ENCODE measurements at regions not wholly inside any gene's neighbourhood (a gene's known extent, or its start where the extent isn't known, plus 50 kb on each side); places are given as distances from the start of the nearest gene placed in this dataset.

DNA sequence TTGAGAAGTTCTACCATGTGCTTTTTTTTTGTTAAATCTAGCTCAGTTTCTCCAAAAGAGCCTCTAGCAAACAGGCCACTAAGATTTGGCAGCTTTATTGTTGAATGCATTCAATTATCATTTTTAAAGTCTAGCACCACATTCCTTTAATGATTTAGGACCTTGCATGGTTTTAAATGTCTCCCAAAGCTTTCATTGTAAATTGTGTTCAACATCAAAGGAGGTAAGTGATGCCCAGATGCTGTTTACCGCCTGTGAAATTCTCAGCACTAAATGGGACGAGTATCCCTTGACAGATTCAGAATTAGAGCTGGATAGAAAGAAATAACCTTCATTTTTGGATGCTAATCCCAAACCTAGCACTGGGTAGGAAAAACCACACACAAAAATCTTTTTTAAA, 112.1 kb upstream of the FAM204A start:
- Histone ChIP-seq H3K9me3 (ENCODE audit: control insufficient read depth, insufficient read depth, low read length) (no peaks in the 10 kb centered on the region), H3K27me3 (ENCODE audit: control insufficient read depth, insufficient read depth, low read length) (peaks cover 6% of the 10 kb centered on the region), H3K4me1 (ENCODE audit: control insufficient read depth, insufficient read depth, low read length) (no peaks in the 10 kb centered on the region), H3K27ac (ENCODE audit: low read length) (no peak overlapping the region), H3K36me3 (ENCODE audit: control insufficient read depth, insufficient read depth, low read length) (no peaks in the 10 kb centered on the region), H3K4me3 (ENCODE audit: low read length) (no peak overlapping the region)
- H3K27ac Mint-ChIP-seq, result no peak overlapping the region
- H3K36me3 Mint-ChIP-seq, result peaks cover 7% of the 10 kb centered on the region
- H3K27me3 Mint-ChIP-seq (ENCODE audit: low read depth in 2 of 2), result peaks cover 13 to 32% of the 10 kb centered on the region in 2 donors
- DNase-seq (no peak), ATAC-seq (no peak)
- H3K9me3 Mint-ChIP-seq, result peaks cover 2 to 3% of the 10 kb centered on the region in 2 donors
- intact Hi-C loops (cut with micrococcal nuclease), result no loop called here
- TF ChIP-seq, protein P1, sequence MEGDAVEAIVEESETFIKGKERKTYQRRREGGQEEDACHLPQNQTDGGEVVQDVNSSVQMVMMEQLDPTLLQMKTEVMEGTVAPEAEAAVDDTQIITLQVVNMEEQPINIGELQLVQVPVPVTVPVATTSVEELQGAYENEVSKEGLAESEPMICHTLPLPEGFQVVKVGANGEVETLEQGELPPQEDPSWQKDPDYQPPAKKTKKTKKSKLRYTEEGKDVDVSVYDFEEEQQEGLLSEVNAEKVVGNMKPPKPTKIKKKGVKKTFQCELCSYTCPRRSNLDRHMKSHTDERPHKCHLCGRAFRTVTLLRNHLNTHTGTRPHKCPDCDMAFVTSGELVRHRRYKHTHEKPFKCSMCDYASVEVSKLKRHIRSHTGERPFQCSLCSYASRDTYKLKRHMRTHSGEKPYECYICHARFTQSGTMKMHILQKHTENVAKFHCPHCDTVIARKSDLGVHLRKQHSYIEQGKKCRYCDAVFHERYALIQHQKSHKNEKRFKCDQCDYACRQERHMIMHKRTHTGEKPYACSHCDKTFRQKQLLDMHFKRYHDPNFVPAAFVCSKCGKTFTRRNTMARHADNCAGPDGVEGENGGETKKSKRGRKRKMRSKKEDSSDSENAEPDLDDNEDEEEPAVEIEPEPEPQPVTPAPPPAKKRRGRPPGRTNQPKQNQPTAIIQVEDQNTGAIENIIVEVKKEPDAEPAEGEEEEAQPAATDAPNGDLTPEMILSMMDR (IDR thresholded peaks at IDR 0.05), result no peak
- H3K4me3 Mint-ChIP-seq, result no peak overlapping the region
- H3K4me1 Mint-ChIP-seq, result peaks cover 0 to under 1% of the 10 kb centered on the region in 2 donors
- WGBS (ENCODE audit: insufficient coverage), result 75% methylated on average over 2 of the region's 2 CpGs

DNA sequence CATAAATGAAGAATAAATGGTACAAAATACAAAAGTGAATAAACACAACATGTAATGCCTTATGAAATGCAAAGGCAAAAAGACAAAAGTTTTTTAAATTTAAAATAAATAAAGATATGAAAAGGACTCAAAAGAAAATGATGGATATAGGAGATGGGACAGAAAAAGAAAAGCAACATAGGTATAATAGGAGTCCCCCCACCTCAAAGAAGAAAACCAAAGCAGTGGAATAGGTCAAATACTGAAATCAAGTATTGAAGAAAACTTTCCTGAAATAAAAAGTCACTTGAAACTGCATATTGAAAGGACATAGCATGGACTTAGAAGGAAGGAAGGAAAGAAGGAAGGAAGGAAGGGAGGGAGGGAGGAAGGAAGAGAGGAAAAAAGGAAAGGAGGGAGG, 110.0 kb upstream of the FAM204A start:
- Histone ChIP-seq H3K4me1 (ENCODE audit: control insufficient read depth, insufficient read depth, low read length) (no peaks in the 10 kb centered on the region), H3K36me3 (ENCODE audit: control insufficient read depth, insufficient read depth, low read length) (no peaks in the 10 kb centered on the region), H3K4me3 (ENCODE audit: low read length) (no peak overlapping the region), H3K27ac (ENCODE audit: low read length) (no peak overlapping the region), H3K9me3 (ENCODE audit: control insufficient read depth, insufficient read depth, low read length) (no peaks in the 10 kb centered on the region), H3K27me3 (ENCODE audit: control insufficient read depth, insufficient read depth, low read length) (no peaks in the 10 kb centered on the region)
- no peak overlapping the region for H3K4me3 Mint-ChIP-seq
- H3K27me3 Mint-ChIP-seq (ENCODE audit: low read depth in 2 of 2), result peaks cover 15 to 32% of the 10 kb centered on the region in 2 donors
- intact Hi-C loops (cut with micrococcal nuclease), result no loop called here
- TF ChIP-seq, protein P1 (IDR thresholded peaks at IDR 0.05), result no peak
- DNase-seq (no peak), ATAC-seq (no peak)
- H3K9me3 Mint-ChIP-seq, result peaks cover 2 to 3% of the 10 kb centered on the region in 2 donors
- no peak overlapping the region for H3K27ac Mint-ChIP-seq
- H3K36me3 Mint-ChIP-seq, result peaks cover 7% of the 10 kb centered on the region
- H3K4me1 Mint-ChIP-seq, result no peaks in the 10 kb centered on the region

DNA sequence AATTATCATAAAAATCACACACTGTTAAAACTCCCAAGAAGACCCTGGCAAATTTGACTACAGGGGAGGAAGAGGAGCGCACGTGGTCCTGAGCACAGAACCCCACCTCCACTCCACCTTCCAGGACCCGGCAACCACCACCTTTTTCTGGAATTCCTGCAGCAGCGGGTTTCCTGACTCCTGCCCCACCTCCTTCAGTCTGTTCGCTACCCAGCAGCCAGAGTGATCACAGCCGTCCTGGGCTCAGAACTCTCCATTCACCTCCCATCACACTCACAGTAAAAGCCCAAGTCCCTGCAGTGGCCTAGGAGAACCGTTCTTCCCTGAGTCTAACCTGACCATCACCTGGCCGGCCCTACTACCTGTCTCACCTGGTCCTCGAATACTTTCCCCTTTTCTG, 107.4 kb upstream of the FAM204A start:
- Mint-ChIP-seq H3K9me3 (peaks cover 2 to 3% of the 10 kb centered on the region in 2 donors), H3K27ac (no peak overlapping the region), H3K27me3 (ENCODE audit: low read depth in 2 of 2) (peaks cover 11 to 31% of the 10 kb centered on the region in 2 donors), H3K4me3 (no peak overlapping the region), H3K36me3 (peaks cover 7% of the 10 kb centered on the region), H3K4me1 (no peaks in the 10 kb centered on the region)
- TF ChIP-seq, protein P1 (IDR thresholded peaks at IDR 0.05), result no peak
- intact Hi-C loops (cut with micrococcal nuclease), result no loop called here
- DNase-seq (no peak), ATAC-seq (no peak)
- no peaks in the 10 kb centered on the region for H3K27me3 ChIP-seq (ENCODE audit: control insufficient read depth, insufficient read depth, low read length)
- no peak overlapping the region for H3K27ac ChIP-seq (ENCODE audit: low read length)
- H3K4me1 ChIP-seq (ENCODE audit: control insufficient read depth, insufficient read depth, low read length), result no peaks in the 10 kb centered on the region
- no peak overlapping the region for H3K4me3 ChIP-seq (ENCODE audit: low read length)
- no peaks in the 10 kb centered on the region for H3K36me3 ChIP-seq (ENCODE audit: control insufficient read depth, insufficient read depth, low read length)
- H3K9me3 ChIP-seq (ENCODE audit: control insufficient read depth, insufficient read depth, low read length), result no peaks in the 10 kb centered on the region
- 56% methylated on average over 8 of the region's 9 CpGs for WGBS (ENCODE audit: insufficient coverage)

DNA sequence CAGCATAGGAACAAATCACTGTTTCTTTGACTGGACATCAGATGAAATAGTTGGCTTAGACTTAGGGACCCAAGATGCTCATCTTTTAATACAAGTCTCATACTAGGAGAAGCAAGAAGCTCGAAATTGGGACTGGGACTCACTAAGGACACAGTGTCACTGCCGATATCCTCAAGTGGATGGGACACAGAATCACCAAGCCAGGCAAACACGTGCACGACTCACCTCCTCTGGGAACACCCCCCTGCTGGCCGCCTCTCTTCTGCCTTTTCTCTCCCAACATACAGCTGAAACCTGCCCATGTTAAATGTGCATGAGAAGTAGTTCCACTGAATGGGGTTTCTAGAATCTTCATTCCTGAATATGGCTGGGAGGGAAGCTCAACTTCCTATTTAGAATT, 106.6 kb upstream of the FAM204A start:
- no peaks in the 10 kb centered on the region for H3K36me3 ChIP-seq (ENCODE audit: control insufficient read depth, insufficient read depth, low read length)
- no peak overlapping the region for H3K27ac Mint-ChIP-seq
- no peak overlapping the region for H3K4me3 Mint-ChIP-seq
- TF ChIP-seq, protein P1 (IDR thresholded peaks at IDR 0.05), result no peak
- H3K4me3 ChIP-seq (ENCODE audit: low read length), result no peak overlapping the region
- peaks cover 7% of the 10 kb centered on the region for H3K36me3 Mint-ChIP-seq
- intact Hi-C loops (cut with micrococcal nuclease), result no loop called here
- 69% methylated on average over 5 of the region's 5 CpGs for WGBS (ENCODE audit: insufficient coverage)
- DNase-seq (no peak), ATAC-seq (no peak)
- H3K9me3 ChIP-seq (ENCODE audit: control insufficient read depth, insufficient read depth, low read length), result no peaks in the 10 kb centered on the region
- no peak overlapping the region for H3K27ac ChIP-seq (ENCODE audit: low read length)
- no peaks in the 10 kb centered on the region for H3K4me1 ChIP-seq (ENCODE audit: control insufficient read depth, insufficient read depth, low read length)
- H3K4me1 Mint-ChIP-seq, result no peaks in the 10 kb centered on the region
- no peaks in the 10 kb centered on the region for H3K27me3 ChIP-seq (ENCODE audit: control insufficient read depth, insufficient read depth, low read length)
- peaks cover 2 to 3% of the 10 kb centered on the region in 2 donors for H3K9me3 Mint-ChIP-seq
- peaks cover 11 to 31% of the 10 kb centered on the region in 2 donors for H3K27me3 Mint-ChIP-seq (ENCODE audit: low read depth in 2 of 2)

Data from natural killer cell (primary cell).